ENCODE measurements at regions not wholly inside any gene's neighbourhood (a gene's known extent, or its start where the extent isn't known, plus 50 kb on each side); places are given as distances from the start of the nearest gene placed in this dataset.

GRCh38 chr20:43832961-43833360, 81.7 kb upstream of the TOX2 start:
- no peak overlapping the region for H3K27ac Mint-ChIP-seq
- TF ChIP-seq, protein P1, sequence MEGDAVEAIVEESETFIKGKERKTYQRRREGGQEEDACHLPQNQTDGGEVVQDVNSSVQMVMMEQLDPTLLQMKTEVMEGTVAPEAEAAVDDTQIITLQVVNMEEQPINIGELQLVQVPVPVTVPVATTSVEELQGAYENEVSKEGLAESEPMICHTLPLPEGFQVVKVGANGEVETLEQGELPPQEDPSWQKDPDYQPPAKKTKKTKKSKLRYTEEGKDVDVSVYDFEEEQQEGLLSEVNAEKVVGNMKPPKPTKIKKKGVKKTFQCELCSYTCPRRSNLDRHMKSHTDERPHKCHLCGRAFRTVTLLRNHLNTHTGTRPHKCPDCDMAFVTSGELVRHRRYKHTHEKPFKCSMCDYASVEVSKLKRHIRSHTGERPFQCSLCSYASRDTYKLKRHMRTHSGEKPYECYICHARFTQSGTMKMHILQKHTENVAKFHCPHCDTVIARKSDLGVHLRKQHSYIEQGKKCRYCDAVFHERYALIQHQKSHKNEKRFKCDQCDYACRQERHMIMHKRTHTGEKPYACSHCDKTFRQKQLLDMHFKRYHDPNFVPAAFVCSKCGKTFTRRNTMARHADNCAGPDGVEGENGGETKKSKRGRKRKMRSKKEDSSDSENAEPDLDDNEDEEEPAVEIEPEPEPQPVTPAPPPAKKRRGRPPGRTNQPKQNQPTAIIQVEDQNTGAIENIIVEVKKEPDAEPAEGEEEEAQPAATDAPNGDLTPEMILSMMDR (IDR thresholded peaks at IDR 0.05): no peak
- H3K36me3 Mint-ChIP-seq (ENCODE audit: low read depth): no peaks in the 10 kb centered on the region
- no peaks in the 10 kb centered on the region for H3K9me3 Mint-ChIP-seq
- H3K4me3 Mint-ChIP-seq: no peak overlapping the region
- H3K27me3 Mint-ChIP-seq: peaks cover 25% of the 10 kb centered on the region
- ChIA-PET CTCF (interaction anchor here (1.1 to 1.3 kb wide), 2 partner anchors 82 to 247 kb away, joined by 3 read pairs; no protein-coding TSS in a partner anchor), POLR2A (interaction anchor here (1.5 kb wide), 1 partner anchor 82 kb away, joined by 3 read pairs; no protein-coding TSS in a partner anchor)
- no peak for ATAC-seq
- H3K4me1 Mint-ChIP-seq (ENCODE audit: low read depth): peaks cover 6% of the 10 kb centered on the region
- intact Hi-C loops (cut with micrococcal nuclease): no loop called here
- no peak for DNase-seq

DNA sequence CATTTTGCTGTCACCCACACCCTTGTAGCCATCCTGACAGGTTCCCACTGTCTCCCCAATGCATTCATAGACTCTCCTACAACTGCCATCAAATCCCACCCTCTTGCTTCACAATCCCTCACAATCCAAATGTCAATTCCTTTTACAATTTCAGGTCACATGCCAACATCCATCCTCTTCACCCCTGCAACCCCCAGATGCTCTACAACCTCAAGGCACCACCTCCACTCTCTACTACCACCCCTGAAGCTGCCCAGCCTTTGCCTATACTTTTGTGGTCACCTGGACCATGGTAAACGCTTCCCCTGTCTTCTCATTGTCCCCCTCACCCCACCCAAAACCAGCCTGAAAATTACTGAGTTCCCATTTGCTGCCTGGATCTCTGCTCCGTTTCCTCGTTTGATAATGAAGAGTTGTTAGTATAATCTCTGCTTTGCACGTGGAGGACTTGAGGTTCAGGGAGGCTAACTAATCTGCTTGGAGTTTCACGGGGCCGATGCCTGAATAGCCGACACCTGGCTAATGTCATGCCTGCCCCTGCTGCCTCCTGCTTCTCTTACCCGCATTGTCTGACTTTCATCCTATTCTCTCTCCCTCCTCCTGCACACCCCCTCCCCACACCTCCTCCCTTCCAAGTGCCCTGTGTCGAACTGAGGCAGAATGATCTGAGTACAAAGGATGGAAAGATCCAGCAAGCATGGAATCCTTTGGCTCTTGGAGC, 82.4 kb upstream of the TOX2 start:
- intact Hi-C loops (cut with micrococcal nuclease): no loop called here
- Mint-ChIP-seq H3K27me3 (peaks cover 19% of the 10 kb centered on the region), H3K36me3 (ENCODE audit: low read depth) (no peaks in the 10 kb centered on the region), H3K4me1 (ENCODE audit: low read depth) (no peaks in the 10 kb centered on the region), H3K9me3 (no peaks in the 10 kb centered on the region), H3K27ac (no peak overlapping the region), H3K4me3 (no peak overlapping the region)
- no peak for ATAC-seq
- DNase-seq: no peak
- TF ChIP-seq, protein P1 (IDR thresholded peaks at IDR 0.05): no peak
- CTCF ChIA-PET: interaction anchor here (1.3 kb wide), 1 partner anchor 81 kb away, joined by 3 read pairs; no protein-coding TSS in a partner anchor
- POLR2A ChIA-PET: interaction anchor here (1.5 kb wide), 1 partner anchor 81 kb away, joined by 3 read pairs; no protein-coding TSS in a partner anchor

DNA sequence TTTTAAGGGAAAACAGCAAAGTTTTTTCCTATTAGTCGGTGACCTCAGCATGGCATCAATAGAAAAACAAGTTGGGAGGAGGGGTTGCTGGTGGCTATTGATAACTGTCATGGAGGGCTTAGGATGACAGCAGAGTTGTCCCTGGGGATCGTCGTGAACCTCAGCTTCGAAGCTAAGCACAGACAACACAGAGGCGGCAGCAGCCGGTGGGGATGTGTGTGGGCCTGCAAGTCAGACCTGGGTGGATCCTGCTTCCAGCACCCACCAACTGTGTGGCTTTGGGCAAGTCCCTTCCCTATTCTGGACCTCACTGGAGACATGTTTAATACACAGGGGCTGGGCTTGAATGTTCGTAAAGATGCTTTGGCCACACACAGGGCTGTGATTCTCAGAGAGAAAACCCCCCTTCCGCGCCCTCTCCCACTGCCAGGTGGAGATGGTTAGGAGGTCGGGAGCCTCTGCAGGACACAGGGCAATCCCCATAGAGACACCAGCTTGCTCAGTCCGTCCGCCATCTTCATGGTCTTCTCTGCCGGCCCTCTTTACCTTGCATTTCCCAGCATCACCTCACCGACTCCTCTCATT, 83.1 kb upstream of the TOX2 start:
- no peak for ATAC-seq
- DNase-seq: no peak
- Mint-ChIP-seq H3K4me1 (ENCODE audit: low read depth) (no peaks in the 10 kb centered on the region), H3K27ac (no peak overlapping the region), H3K27me3 (peaks cover 19% of the 10 kb centered on the region), H3K36me3 (ENCODE audit: low read depth) (no peaks in the 10 kb centered on the region), H3K9me3 (no peaks in the 10 kb centered on the region), H3K4me3 (no peak overlapping the region)
- intact Hi-C loops (cut with micrococcal nuclease): no loop called here
- CTCF ChIA-PET: no interaction called here
- POLR2A ChIA-PET: no interaction called here
- TF ChIP-seq, protein P1 (IDR thresholded peaks at IDR 0.05): no peak

DNA sequence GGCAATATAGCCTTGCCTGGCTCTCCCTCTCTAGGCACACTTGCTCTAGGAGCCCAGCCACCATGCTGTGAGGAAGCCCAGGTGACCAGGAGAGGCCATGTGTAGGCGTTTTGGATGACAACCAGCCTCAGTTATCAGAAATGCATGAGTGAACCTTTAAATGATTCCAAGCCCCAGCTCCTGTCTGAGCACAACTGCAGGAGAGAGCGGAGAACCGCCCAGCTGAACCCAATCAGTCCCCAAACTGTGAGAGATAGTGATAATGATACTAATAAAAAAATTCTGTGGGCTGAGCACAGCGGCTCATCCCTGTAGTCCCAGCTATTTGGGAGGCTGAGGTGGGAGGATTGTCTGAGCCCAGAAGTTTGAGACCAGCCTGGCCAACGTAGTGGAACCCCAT, 83.8 kb upstream of the TOX2 start:
- DNase-seq: no peak
- intact Hi-C loops (cut with micrococcal nuclease): no loop called here
- H3K27ac Mint-ChIP-seq: no peak overlapping the region
- TF ChIP-seq, protein P1 (IDR thresholded peaks at IDR 0.05): no peak
- no peak for ATAC-seq
- no peaks in the 10 kb centered on the region for H3K9me3 Mint-ChIP-seq
- ChIA-PET POLR2A (no interaction called here), CTCF (interaction anchor here (1.5 kb wide), 1 partner anchor 9 kb away, joined by 7 read pairs; no protein-coding TSS in a partner anchor)
- no peaks in the 10 kb centered on the region for H3K36me3 Mint-ChIP-seq (ENCODE audit: low read depth)
- H3K27me3 Mint-ChIP-seq: peaks cover 17% of the 10 kb centered on the region
- no peak overlapping the region for H3K4me3 Mint-ChIP-seq
- H3K4me1 Mint-ChIP-seq (ENCODE audit: low read depth): no peaks in the 10 kb centered on the region

Measured in activated CD8-positive, alpha-beta T cell treated with anti-CD3 and anti-CD28 coated beads for 36 hours (primary cell).